Neural crest cell (in vitro differentiated cells): ENCODE measurements at regions not wholly inside any gene's neighbourhood (a gene's known extent, or its start where the extent isn't known, plus 50 kb on each side); places are given as distances from the start of the nearest gene placed in this dataset.
A peak's percentile ranks its signal among the peaks of the same experiment; 100 is the strongest.

Source experiments
- DNase-seq: peaks from one replicate; pipeline ENCODE4 v3.0.0; 2021; ENCODE audit warnings: low read depth, mixed read lengths, low spot score
- H3K27ac Mint-ChIP-seq: one replicate; pipeline ENCODE4 v1.8.0; 2021; ENCODE audit warnings: mild to moderate bottlenecking, mixed read lengths; ENCODE audit not compliant: unreplicated experiment
- H3K27me3 Mint-ChIP-seq: 2 replicates; pipeline ENCODE4 v1.8.0; 2021; ENCODE audit warnings: low read depth, mild to moderate bottlenecking, mixed read lengths
- H3K36me3 Mint-ChIP-seq: 2 replicates; pipeline ENCODE4 v1.8.0; 2021; ENCODE audit warnings: low read depth, mild to moderate bottlenecking, mixed read lengths
- H3K4me1 Mint-ChIP-seq: 2 replicates; pipeline ENCODE4 v1.8.0; 2021; ENCODE audit warnings: mixed read lengths
- H3K4me3 Mint-ChIP-seq: one replicate; pipeline ENCODE4 v1.8.0; 2021; ENCODE audit warnings: mild to moderate bottlenecking, mixed read lengths
- H3K9me3 Mint-ChIP-seq: 2 replicates; pipeline ENCODE4 v1.8.0; 2021; ENCODE audit warnings: mixed read lengths
- TF ChIP-seq, protein P1 (sequence below): fragments of 200-600 bp; sonication (generic); conservative IDR thresholded peaks from 2 replicates; pipeline ENCODE4 v1.5.0; 2021; ENCODE audit warnings: antibody characterized with exemption, mild to moderate bottlenecking

DNA sequence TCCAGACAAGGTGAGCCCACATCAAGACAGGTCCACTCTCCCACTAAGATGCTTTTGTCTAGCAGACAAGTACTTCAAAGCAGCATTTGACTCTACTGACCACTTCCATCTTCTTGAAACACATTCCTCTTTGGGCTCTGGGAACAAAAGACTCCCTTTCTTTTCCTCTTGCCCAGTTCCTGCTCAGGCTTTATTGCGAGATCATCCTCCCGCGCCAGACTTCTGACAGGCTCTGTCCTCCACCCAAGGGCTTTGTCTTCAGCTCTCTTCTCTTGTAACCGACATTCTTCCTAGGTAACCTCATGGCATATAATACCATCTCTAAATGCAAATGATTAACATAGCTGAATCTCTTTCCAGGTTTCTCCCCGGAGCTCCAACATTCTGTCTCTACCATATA lies 85.8 kb downstream of the NUDT12 start:
- Mint-ChIP-seq H3K27me3 (no peaks in the 10 kb centered on the region), H3K4me1 (peaks cover 28% of the 10 kb centered on the region), H3K27ac (peak overlapping the region; percentile 40), H3K9me3 (peaks cover 7% of the 10 kb centered on the region), H3K36me3 (no peaks in the 10 kb centered on the region), H3K4me3 (no peak overlapping the region)
- DNase-seq: no peak
- TF ChIP-seq, protein P1, sequence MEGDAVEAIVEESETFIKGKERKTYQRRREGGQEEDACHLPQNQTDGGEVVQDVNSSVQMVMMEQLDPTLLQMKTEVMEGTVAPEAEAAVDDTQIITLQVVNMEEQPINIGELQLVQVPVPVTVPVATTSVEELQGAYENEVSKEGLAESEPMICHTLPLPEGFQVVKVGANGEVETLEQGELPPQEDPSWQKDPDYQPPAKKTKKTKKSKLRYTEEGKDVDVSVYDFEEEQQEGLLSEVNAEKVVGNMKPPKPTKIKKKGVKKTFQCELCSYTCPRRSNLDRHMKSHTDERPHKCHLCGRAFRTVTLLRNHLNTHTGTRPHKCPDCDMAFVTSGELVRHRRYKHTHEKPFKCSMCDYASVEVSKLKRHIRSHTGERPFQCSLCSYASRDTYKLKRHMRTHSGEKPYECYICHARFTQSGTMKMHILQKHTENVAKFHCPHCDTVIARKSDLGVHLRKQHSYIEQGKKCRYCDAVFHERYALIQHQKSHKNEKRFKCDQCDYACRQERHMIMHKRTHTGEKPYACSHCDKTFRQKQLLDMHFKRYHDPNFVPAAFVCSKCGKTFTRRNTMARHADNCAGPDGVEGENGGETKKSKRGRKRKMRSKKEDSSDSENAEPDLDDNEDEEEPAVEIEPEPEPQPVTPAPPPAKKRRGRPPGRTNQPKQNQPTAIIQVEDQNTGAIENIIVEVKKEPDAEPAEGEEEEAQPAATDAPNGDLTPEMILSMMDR: no peak

DNA sequence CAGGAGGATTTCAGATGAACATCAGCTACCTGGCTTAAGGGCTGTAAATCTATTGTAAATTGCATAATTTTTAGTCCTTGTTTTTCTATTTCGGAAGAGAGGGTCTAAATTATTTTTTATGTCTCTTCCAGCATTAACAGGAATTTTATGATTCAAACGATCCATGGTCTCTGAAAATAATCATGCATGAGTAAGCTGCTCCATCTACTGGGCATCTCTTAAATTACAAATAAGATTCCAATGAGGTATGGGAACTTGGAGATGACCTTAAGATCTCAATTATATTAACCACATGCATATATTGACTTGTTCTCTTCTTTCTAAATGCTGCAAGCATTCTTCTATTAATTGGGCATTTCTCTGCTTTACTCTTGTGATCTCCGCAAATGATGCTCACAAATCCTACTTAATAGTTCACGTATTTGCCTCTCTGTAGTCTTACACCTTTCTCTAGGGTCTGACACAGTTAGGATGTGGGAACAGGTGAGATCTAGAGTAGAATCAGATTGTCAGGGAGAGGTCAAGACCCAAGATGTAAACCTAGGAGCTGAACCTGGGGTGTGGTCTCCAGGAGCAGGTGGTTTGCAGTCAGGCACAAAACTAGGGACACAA lies 86.9 kb downstream of the NUDT12 start:
- peaks cover 33% of the 10 kb centered on the region for H3K4me1 Mint-ChIP-seq
- H3K9me3 Mint-ChIP-seq: peaks cover 11% of the 10 kb centered on the region
- no peak overlapping the region for H3K4me3 Mint-ChIP-seq
- TF ChIP-seq, protein P1: peak; percentile 90
- no peak for DNase-seq
- H3K27ac Mint-ChIP-seq: no peak overlapping the region
- H3K36me3 Mint-ChIP-seq: peaks cover 4% of the 10 kb centered on the region
- H3K27me3 Mint-ChIP-seq: no peaks in the 10 kb centered on the region

DNA sequence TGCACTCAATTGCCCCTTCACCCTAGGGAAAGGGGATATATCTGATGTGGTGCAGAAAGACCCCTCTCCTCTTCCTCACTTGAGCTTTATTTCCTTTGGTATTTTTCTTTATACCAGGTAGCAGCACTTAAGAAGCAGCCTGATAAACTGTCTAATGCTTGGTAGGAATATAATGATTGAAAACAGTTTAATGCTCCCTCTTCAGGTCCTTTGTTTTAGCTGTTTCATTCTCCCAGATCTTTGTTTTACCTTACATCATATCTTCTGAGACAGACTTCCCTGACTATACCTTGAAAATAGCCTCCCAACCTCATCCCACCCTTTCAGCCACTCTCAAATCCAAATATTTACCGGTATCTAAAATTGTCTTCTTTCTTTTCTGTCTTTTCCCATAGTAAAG lies 87.9 kb downstream of the NUDT12 start:
- H3K4me1 Mint-ChIP-seq: peaks cover 38% of the 10 kb centered on the region
- H3K27me3 Mint-ChIP-seq: no peaks in the 10 kb centered on the region
- H3K9me3 Mint-ChIP-seq: peaks cover 9% of the 10 kb centered on the region
- no peak overlapping the region for H3K4me3 Mint-ChIP-seq
- no peak overlapping the region for H3K27ac Mint-ChIP-seq
- DNase-seq: no peak
- peaks cover 4% of the 10 kb centered on the region for H3K36me3 Mint-ChIP-seq
- TF ChIP-seq, protein P1: no peak

DNA sequence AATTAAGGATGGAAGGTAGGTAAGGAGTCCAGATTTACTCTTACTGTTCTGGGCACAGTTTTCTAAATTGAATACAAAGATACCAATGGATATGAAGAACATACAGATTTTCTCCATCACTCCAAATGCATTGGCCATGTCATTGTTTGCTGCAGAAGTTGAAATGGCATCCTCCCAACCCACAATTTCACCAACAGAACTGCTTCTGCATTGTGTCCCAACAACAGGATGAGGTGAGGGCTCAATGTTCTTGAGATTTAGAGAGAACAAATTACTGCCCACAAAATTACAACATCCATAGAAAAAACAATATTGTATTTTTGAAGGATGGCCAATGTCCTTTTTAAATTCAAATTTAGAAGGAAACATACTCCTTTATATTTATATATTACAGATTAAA lies 88.9 kb downstream of the NUDT12 start:
- TF ChIP-seq, protein P1: no peak
- no peak overlapping the region for H3K27ac Mint-ChIP-seq
- no peaks in the 10 kb centered on the region for H3K27me3 Mint-ChIP-seq
- H3K4me1 Mint-ChIP-seq: peaks cover 48% of the 10 kb centered on the region
- DNase-seq: no peak
- H3K4me3 Mint-ChIP-seq: no peak overlapping the region
- H3K36me3 Mint-ChIP-seq: peaks cover 4% of the 10 kb centered on the region
- H3K9me3 Mint-ChIP-seq: peaks cover 10% of the 10 kb centered on the region

DNA sequence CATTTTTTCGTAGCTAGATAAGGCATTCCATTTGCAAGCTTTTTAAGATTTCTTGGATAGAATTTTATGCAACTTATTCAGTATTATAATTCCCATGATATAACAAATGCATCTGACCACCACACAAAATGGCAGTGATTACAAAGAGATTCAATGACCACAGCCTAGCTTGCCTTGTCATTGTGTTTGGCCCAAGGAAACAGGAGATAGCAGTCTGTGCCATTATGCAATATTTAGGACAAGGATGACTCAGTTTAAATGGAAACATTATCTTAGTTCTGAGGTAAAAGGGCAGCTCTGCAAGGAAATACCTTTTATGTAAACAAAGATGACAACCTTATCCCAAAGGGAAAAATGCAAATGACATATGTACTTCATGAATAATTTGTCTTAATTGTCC lies 89.8 kb downstream of the NUDT12 start:
- Mint-ChIP-seq H3K27me3 (no peaks in the 10 kb centered on the region), H3K9me3 (peaks cover 10% of the 10 kb centered on the region), H3K4me1 (peaks cover 52% of the 10 kb centered on the region), H3K36me3 (peaks cover 4% of the 10 kb centered on the region), H3K27ac (no peak overlapping the region), H3K4me3 (no peak overlapping the region)
- TF ChIP-seq, protein P1: no peak
- DNase-seq: no peak
